Posterior cingulate gyrus (tissue), 11 donors: ENCODE measurements at regions not wholly inside any gene's neighbourhood (a gene's known extent, or its start where the extent isn't known, plus 50 kb on each side); places are given as distances from the start of the nearest gene placed in this dataset.
"Not testable (repeated sequence)": the region's sequence is repeated elsewhere in the genome, so short reads cannot be mapped to it uniquely, and the experiment has no call there.

ENCODE experiments used
- DNase-seq, 10 donors: peaks; one replicate each; pipeline versions ENCODE4 v3.0.0 to v3.0.0-alpha.2; 2020 to 2021; ENCODE audit warnings: mixed read lengths in 3 of 10
- intact Hi-C: fragments of 100-400 bp; cut with DNase I; formaldehyde crosslinking; loops from one replicate; pipeline ENCODE4 v1.15.1; 2023

DNA sequence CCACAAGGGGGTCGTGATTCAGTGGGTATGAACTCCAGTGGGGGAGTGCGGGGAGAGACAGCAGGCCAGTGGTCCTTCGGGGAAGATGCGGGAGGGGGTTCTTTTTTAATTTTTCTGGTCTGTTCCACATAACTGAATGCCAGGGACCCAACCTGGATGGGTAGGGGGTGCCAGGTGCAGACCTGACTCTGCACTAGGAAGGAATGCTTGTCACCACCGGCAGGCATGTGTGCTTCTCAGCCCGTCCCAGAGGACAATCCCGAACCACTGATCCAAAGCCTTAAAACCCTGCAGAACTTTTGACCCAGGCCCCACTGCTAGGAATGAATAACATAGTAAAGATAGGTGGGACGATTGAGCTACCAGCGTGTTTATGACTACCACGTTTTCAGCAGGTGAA is 72.0 kb downstream of the DIO3 start:
- no peak for DNase-seq
- intact Hi-C loops: no loop called here

- peak in 1 of 10 donors; percentile 61 for DNase-seq
- intact Hi-C loops: no loop called here
Measured at GRCh38 chr14:101634202-101634849, 73.0 kb downstream of the DIO3 start.

- intact Hi-C loops: no loop called here
- peak in 5 of 10 donors; percentile 14 to 88 (median 69) for DNase-seq
Measured at GRCh38 chr14:101634850-101635748, 73.8 kb downstream of the DIO3 start.

GRCh38 chr14:101635749-101636560 is 74.7 kb downstream of the DIO3 start:
- DNase-seq: peak in 2 of 10 donors; percentile 55 to 66
- intact Hi-C loops: no loop called here

DNA sequence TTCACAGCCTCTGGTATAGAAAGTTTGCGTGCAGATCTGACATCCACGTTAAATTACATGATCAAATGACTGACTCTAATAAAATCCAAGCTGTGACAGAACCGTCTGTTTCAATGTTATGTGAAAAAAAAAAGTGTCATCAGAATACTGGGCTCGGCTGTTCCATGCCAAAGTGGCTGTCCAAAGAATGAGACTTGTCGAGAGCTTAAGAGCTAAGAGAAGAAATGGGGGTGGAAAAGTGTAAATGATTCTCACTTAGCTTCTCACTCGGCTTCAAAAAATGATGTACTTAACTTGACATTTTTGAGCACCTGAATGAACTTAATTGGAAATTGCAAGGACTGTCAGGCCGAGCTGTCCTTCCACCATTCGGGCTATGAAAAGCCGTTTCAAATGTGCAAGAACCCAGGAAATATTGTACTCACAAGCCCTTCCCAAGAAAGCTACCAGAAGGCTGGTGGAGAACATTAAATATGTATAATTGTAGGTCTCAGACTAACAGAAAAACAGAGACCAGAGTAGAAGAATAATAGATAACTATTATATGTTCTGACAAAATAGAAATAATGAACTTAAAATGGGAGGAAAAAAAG is 78.0 kb downstream of the DIO3 start:
- intact Hi-C loops: no loop called here

DNA sequence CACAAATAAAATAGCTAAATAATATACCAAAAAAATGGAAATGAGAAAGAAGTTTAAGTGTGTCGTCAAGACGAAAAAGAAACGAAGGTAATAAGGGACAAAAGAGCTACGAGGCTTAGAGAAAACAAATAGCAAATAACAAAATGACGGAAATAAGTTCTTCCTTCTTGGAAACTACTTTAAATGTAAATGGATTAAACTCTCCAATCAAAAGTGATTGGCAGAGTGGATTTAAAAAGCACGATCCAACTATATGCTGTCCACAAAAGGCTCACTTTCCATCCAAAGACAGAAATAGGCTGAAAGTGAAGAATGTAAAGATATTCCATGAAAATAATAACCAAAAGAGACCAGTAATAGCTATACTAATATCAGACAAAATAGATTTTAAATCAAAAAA is 82.4 kb downstream of the DIO3 start:
- intact Hi-C loops: no loop called here
- no peak for DNase-seq

More for the DNA sequence above, 78.0 kb downstream of the DIO3 start:
- DNase-seq: no peak

DNA sequence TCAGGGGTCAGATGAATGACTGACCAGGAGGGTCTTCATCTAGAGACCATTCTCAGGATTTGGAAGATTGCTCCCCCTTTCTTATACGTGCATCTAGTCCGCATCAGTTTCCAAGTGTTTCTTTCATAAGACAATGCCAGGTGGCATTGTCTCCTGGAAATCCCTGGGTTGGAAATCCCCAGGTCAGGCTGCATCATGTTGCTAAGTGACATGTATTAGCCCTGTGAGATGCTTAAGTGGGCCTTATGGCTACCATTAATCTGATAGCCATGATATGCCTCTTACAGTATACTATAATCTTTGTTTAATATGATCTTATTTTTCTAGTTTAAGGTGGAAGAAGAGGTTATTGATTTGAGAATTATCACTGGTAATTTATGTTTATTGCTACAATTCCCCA is 92.8 kb downstream of the DIO3 start:
- intact Hi-C loops: no loop called here
- DNase-seq: no peak

DNA sequence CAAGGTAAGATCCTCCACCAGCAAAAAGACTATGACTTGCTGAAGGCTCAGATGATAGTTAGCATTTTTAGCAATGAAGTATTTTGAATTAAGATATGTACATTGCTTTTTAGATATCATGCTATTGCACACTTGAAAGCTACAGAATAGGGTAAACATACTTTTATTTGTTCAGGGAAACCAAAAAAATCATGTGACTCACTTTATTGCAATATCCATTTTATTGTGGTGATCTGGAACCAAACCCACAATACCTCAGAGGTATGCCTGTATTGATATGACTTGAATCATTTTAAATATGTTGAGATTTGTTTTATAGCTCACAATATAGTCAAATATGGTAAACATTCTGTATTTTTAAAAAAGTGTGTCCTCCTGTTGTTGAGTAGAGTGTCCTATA is 96.1 kb downstream of the DIO3 start:
- DNase-seq: no peak
- intact Hi-C loops: no loop called here

- intact Hi-C loops: no loop called here
- DNase-seq: peak in 7 of 10 donors; percentile 34 to 86 (median 64)
Measured at GRCh38 chr14:101665478-101666078, 95.9 kb upstream of the PPP2R5C start.

- DNase-seq: peak in 2 of 10 donors; percentile 60 to 73
- intact Hi-C loops: no loop called here
Measured at GRCh38 chr14:101666264-101666663, 95.2 kb upstream of the PPP2R5C start.

DNA sequence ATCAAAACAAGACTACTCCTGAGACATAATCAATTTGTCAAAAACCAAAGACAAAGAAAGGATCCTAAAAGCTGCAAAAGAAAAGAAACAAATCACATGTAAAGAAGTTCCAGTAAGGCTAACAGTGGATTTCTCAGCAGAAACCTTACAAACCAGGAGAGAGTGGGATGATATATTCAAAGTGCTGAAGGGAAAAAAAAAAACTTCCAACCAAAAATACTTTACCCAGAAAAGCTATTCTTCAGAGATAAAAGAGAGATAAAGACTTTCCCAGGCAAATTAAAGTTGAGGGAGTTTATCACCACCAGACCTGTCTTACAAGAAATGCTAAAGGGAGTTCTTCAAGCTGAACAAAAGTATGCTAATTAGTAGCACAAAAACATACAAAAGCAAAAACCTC is 91.9 kb upstream of the PPP2R5C start:
- intact Hi-C loops: no loop called here
- DNase-seq: no peak

DNA sequence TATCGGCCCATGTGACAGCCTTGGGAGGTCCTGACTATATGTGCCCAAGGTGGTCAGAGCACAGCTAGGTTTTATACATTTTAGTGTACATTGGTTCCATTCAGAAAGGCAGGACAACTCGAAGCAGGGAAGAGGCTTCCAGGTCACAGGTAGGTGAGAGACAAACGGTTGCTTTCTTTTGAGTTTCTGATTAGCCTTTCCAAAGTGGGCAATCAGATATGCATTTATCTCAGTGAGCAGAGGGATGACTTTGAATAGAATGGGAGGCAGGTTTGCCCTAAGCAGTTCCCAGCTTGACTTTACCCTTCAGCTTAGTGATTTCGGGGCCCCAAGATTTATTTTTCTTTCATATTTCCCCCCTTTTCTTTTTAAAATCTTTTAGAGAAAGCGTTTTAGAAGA is 87.6 kb upstream of the PPP2R5C start:
- intact Hi-C loops: no loop called here
- DNase-seq: no peak

DNA sequence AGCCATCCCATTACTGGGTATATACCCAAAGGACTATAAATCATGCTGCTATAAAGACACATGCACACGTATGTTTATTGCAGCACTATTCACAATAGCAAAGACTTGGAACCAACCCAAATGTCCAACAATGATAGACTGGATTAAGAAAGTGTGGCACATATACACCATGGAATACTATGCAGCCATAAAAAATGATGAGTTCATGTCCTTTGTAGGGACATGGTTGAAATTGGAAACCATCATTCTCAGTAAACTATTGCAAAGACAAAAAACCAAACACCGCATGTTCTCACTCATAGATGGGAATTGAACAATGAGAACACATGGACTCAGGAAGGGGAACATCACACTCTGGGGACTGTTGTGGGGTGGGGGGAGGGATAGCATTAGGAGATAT is 85.7 kb upstream of the PPP2R5C start:
- intact Hi-C loops, DNase-seq: not testable (repeated sequence)

- intact Hi-C loops: not testable (repeated sequence)
Measured at GRCh38 chr14:101677912-101678327, 83.6 kb upstream of the PPP2R5C start.

DNA sequence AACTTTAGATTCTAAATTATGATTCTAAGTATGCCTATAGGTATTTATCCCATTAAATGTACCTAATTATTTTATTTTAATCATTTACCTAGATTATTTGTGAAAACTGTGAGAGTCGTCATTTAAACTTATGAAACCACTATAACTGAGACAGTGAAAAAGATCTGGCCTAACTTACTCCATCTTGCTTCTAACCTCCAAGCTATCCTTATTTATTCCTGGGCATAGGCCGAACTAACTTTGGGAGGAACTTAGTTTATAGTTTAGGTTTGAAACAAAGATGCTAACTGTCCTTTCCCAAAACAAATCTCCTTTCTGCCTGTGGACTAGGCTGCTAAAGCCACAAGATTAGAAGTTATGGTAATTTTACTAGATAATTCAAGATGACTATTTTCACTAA is 79.7 kb upstream of the PPP2R5C start:
- DNase-seq: no peak
- intact Hi-C loops: no loop called here

More at GRCh38 chr14:101677912-101678327, 83.6 kb upstream of the PPP2R5C start:
- not testable (repeated sequence) for DNase-seq

GRCh38 chr14:101683365-101683764 is 78.1 kb upstream of the PPP2R5C start:
- intact Hi-C loops: no loop called here
- no peak for DNase-seq

- intact Hi-C loops: no loop called here
- no peak for DNase-seq
Measured at GRCh38 chr14:101687756-101688546, 73.6 kb upstream of the PPP2R5C start.

DNA sequence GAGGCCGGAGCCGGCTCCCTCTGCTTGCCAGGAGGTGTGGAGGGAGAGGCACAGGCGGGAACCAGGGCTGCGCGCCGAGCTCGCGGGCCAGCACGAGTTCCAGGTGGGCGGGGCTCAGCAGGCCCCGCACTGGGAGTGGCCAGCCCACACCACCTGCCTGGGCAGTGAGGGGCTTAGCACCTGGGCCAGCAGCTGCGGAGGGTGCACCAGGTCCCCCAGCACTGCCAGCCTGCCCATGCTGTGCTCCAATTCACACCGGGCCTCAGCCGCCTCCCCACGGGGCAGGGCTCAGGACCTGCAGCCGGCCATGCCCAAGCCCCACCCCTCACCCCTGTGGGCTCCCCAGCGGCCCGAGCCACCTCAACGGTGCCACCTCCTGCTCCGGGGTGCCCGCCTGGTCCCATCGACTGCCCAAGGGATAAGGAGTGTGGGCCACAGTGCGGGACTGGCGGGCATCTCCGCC is 72.4 kb upstream of the PPP2R5C start:
- intact Hi-C loops: no loop called here

DNA sequence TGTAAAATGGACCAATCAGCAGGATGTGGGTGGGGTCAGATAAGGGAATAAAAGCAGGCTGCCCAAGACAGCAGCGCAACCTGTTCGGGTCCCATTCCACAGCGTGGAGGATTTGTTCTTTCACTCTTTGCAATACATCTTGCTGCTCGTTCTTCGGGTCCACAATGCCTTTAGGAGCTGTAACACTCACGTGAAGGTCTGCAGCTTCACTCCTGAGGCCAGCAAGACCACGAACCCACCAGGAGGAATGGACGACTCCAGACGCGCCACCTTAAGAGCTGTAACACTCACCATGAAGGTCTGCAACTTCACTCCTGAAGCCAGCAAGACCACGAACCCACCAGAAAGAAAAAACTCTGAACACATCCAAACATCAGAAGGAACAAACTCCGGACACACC is 71.5 kb upstream of the PPP2R5C start:
- intact Hi-C loops, DNase-seq: not testable (repeated sequence)

More for the DNA sequence above, 72.4 kb upstream of the PPP2R5C start:
- DNase-seq: peak in 2 of 10 donors; percentile 64 to 69
